Gastroesophageal sphincter (tissue), 4 donors: ENCODE measurements at regions not wholly inside any gene's neighbourhood (a gene's known extent, or its start where the extent isn't known, plus 50 kb on each side); places are given as distances from the start of the nearest gene placed in this dataset.

Experiments
- ATAC-seq: fragments of 150-250 bp; one replicate; pipeline ENCODE4 v1.9.1; 2016; ENCODE audit warnings: mild to moderate bottlenecking, moderate library complexity
- H3K27ac ChIP-seq, 4 donors: fragments of 200-600 bp; sonication (generic) in 3 of 4; 1 replicate in 3 of 4; 2 replicates in 1 of 4; pipeline ENCODE4 v1.5.1; 2016 to 2019
- H3K27me3 ChIP-seq: fragments of 200-600 bp; sonication (generic); one replicate; pipeline ENCODE4 v1.5.1; 2019
- H3K36me3 ChIP-seq, 2 donors: fragments of 200-600 bp; sonication (generic); one replicate each; pipeline ENCODE4 v1.5.1; 2019; ENCODE audit warnings: control low read depth in 1 of 2
- H3K4me1 ChIP-seq, 3 donors: fragments of 200-600 bp; sonication (generic); 1 replicate in 2 of 3; 2 replicates in 1 of 3; pipeline ENCODE4 v1.5.1; 2016 to 2019; ENCODE audit warnings: control low read depth in 2 of 3
- H3K4me3 ChIP-seq, 2 donors: fragments of 200-600 bp; sonication (generic); one replicate each; pipeline ENCODE4 v1.5.1; 2019; ENCODE audit warnings: mild to moderate bottlenecking in 1 of 2, moderate library complexity in 1 of 2
- H3K9me3 ChIP-seq, 3 donors: fragments of 200-600 bp; sonication (generic); one replicate each; pipeline ENCODE4 v1.5.1; 2017 to 2019; ENCODE audit warnings: control low read depth in 2 of 3
- CTCF ChIP-seq, 4 experiments: fragments of 200-600 bp in 2 of 4; fragments of 450-650 bp in 2 of 4; sonication (generic) in 1 of 4; IDR thresholded peaks; one replicate each; pipeline ENCODE4 v1.5.1; 2017 to 2019; ENCODE audit warnings: antibody characterized with exemption in 4 of 4, mild to moderate bottlenecking in 2 of 4, moderate library complexity in 2 of 4
- EP300 ChIP-seq: sonication (generic); formaldehyde crosslinking; IDR thresholded peaks from one replicate; pipeline ENCODE4 v1.6.1; 2017; ENCODE audit warnings: antibody characterized with exemption, mild to moderate bottlenecking
- POLR2A ChIP-seq, 2 donors: fragments of 450-650 bp; IDR thresholded peaks; one replicate each; pipeline ENCODE4 v1.6.1; 2017; ENCODE audit warnings: antibody characterized with exemption in 2 of 2, mild to moderate bottlenecking in 2 of 2, moderate library complexity in 1 of 2
- POLR2AphosphoS5 ChIP-seq: sonication (generic); formaldehyde crosslinking; IDR thresholded peaks from one replicate; pipeline ENCODE4 v1.6.1; 2017; ENCODE audit warnings: antibody characterized with exemption
- WGBS, 2 donors: methylation state at CpG; one replicate each; pipeline ENCODE4 v1.1.5; 2018; ENCODE audit warnings: low coverage in 1 of 2; 5-methylcytosine and 5-hydroxymethylcytosine counted together

GRCh38 chrX:95325185-95325584 lies 1359.5 kb upstream of the DIAPH2 start:
- H3K4me3 ChIP-seq = no peak overlapping the region
- WGBS, 2 donors = 47% methylated on average over 2 of the region's 2 CpGs; no CpG with 5 or more reads in 1 of the 2 donors

GRCh38 chrX:95330292-95330691 lies 1354.3 kb upstream of the DIAPH2 start:
- no peaks in the 10 kb centered on the region for H3K9me3 ChIP-seq
- no peak for TF ChIP-seq EP300
- no peak for TF ChIP-seq POLR2A (IDR thresholded peaks at IDR 0.05)
- no peak for TF ChIP-seq CTCF (IDR thresholded peaks at IDR 0.05)
- TF ChIP-seq POLR2AphosphoS5 = no peak
- no peaks in the 10 kb centered on the region for H3K36me3 ChIP-seq
- no peak overlapping the region for H3K4me3 ChIP-seq
- H3K27ac ChIP-seq = no peak overlapping the region
- H3K27me3 ChIP-seq = no peaks in the 10 kb centered on the region
- WGBS, 2 donors = 100% methylated on average over 1 of the region's 2 CpGs; no CpG with 5 or more reads in 1 of the 2 donors
- ATAC-seq = no peak
- H3K4me1 ChIP-seq = no peaks in the 10 kb centered on the region

More at GRCh38 chrX:95325185-95325584, 1359.5 kb upstream of the DIAPH2 start:
- Histone ChIP-seq H3K27ac (no peak overlapping the region), H3K9me3 (no peaks in the 10 kb centered on the region), H3K4me1 (no peaks in the 10 kb centered on the region), H3K36me3 (no peaks in the 10 kb centered on the region), H3K27me3 (no peaks in the 10 kb centered on the region)
- no peak for TF ChIP-seq POLR2AphosphoS5
- no peak for TF ChIP-seq CTCF (IDR thresholded peaks at IDR 0.05)
- TF ChIP-seq EP300 = no peak
- TF ChIP-seq POLR2A (IDR thresholded peaks at IDR 0.05) = no peak
- no peak for ATAC-seq

- no peaks in the 10 kb centered on the region for H3K36me3 ChIP-seq
- H3K9me3 ChIP-seq = no peaks in the 10 kb centered on the region
- 0 to 17% methylated on average over 1 of the region's 8 CpGs for WGBS, 2 donors
- no peak overlapping the region for H3K27ac ChIP-seq
- ATAC-seq = no peak
- H3K4me1 ChIP-seq = no peaks in the 10 kb centered on the region
- no peak overlapping the region for H3K4me3 ChIP-seq
- no peaks in the 10 kb centered on the region for H3K27me3 ChIP-seq
- TF ChIP-seq POLR2AphosphoS5 = no peak
- TF ChIP-seq EP300 = no peak
- TF ChIP-seq CTCF (IDR thresholded peaks at IDR 0.05) = no peak
- no peak for TF ChIP-seq POLR2A (IDR thresholded peaks at IDR 0.05)
Measured at GRCh38 chrX:95332530-95332929, 1352.1 kb upstream of the DIAPH2 start.

GRCh38 chrX:95346856-95347255 lies 1337.8 kb upstream of the DIAPH2 start:
- TF ChIP-seq POLR2A (IDR thresholded peaks at IDR 0.05) (no peak), EP300 (no peak), POLR2AphosphoS5 (no peak), CTCF (IDR thresholded peaks at IDR 0.05) (no peak)
- no peaks in the 10 kb centered on the region for H3K36me3 ChIP-seq
- WGBS, 2 donors = 12 to 29% methylated on average over 3 of the region's 3 CpGs
- H3K27me3 ChIP-seq = no peaks in the 10 kb centered on the region
- H3K4me3 ChIP-seq = no peak overlapping the region
- no peak for ATAC-seq
- no peaks in the 10 kb centered on the region for H3K4me1 ChIP-seq
- no peak overlapping the region for H3K27ac ChIP-seq
- no peaks in the 10 kb centered on the region for H3K9me3 ChIP-seq

GRCh38 chrX:95350774-95351488 lies 1333.7 kb upstream of the DIAPH2 start:
- no peaks in the 10 kb centered on the region for H3K4me1 ChIP-seq
- H3K27me3 ChIP-seq = no peaks in the 10 kb centered on the region
- no peak for ATAC-seq
- H3K36me3 ChIP-seq = no peaks in the 10 kb centered on the region
- no peak overlapping the region for H3K27ac ChIP-seq
- no peak overlapping the region for H3K4me3 ChIP-seq
- no peaks in the 10 kb centered on the region for H3K9me3 ChIP-seq
- 29 to 43% methylated on average over 4 to 6 of the region's 6 CpGs for WGBS, 2 donors
- no peak for TF ChIP-seq EP300
- TF ChIP-seq CTCF (IDR thresholded peaks at IDR 0.05) = no peak
- TF ChIP-seq POLR2AphosphoS5 = no peak
- no peak for TF ChIP-seq POLR2A (IDR thresholded peaks at IDR 0.05)
